ENCODE measurements at regions not wholly inside any gene's neighbourhood (a gene's known extent, or its start where the extent isn't known, plus 50 kb on each side); places are given as distances from the start of the nearest gene placed in this dataset.

DNA sequence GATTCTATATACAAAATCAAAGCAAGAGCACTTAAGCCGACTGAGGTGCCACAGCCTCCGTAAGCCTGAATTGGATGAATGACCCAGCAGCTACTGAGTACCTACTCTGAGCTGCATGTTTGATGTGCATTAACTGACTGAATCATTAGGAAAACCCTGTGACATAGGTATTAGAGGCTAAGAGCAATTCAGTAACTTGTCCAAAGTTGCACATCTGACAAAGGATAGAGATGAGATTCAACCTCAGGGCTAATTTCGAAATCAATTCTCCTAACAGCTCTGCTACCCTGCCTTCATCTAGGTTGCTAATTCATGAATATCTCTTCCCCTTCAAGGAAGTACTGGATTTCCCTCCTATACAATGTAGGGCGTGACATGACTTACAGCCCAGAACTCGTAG is 89.1 kb upstream of the GLIS3 start:
- WGBS, result 93% methylated on average over 5 of the region's 5 CpGs
- Histone ChIP-seq H3K18ac (ENCODE audit: low read depth in 1 of 2, low read length in 2 of 2) (no peak overlapping the region), H4K91ac (ENCODE audit: low read length) (no peak overlapping the region), H3K9ac (ENCODE audit: low read length) (no peak overlapping the region), H3K4me2 (ENCODE audit: low read length, poor library complexity, severe bottlenecking) (no peak overlapping the region), H3K27me3 (ENCODE audit: control insufficient read depth in 1 of 2, insufficient read depth in 1 of 2, low read length in 2 of 2) (no peaks in the 10 kb centered on the region), H2BK120ac (ENCODE audit: low read depth, low read length) (no peak overlapping the region), H3K9me3 (ENCODE audit: control insufficient read depth, low read length) (no peaks in the 10 kb centered on the region), H3K14ac (ENCODE audit: low read length in 2 of 2) (no peak overlapping the region), H2AFZ (ENCODE audit: low read depth, low read length) (no peak overlapping the region), H3K4ac (ENCODE audit: low read depth in 1 of 2, low read length in 2 of 2) (no peak overlapping the region), H3K4me1 (ENCODE audit: control insufficient read depth, insufficient read depth, low read depth, low read length) (no peaks in the 10 kb centered on the region), H3K23ac (ENCODE audit: low read length in 2 of 2) (no peak overlapping the region), H2BK15ac (ENCODE audit: low read depth, poor library complexity, severe bottlenecking) (no peak overlapping the region), H4K8ac (ENCODE audit: low read length) (no peak overlapping the region), H3K27ac (ENCODE audit: low read length, poor library complexity, severe bottlenecking) (no peak overlapping the region), H2BK12ac (ENCODE audit: low read length in 2 of 2) (no peak overlapping the region), H3K36me3 (ENCODE audit: control insufficient read depth in 1 of 2, insufficient read depth in 2 of 2, low read depth in 1 of 2, low read length in 2 of 2) (no peaks in the 10 kb centered on the region), H2AK5ac (ENCODE audit: low read length, severe bottlenecking) (no peak overlapping the region), H2BK5ac (ENCODE audit: low read depth, low read length, poor library complexity, severe bottlenecking) (no peak overlapping the region), H3K4me3 (ENCODE audit: insufficient read depth in 1 of 2, low read depth in 1 of 2, low read length in 2 of 2) (no peak overlapping the region), H3K79me1 (replicated peaks; ENCODE audit: low read length, poor library complexity, severe bottlenecking) (no peaks in the 10 kb centered on the region)
- no peak for DNase-seq

- WGBS, result 95% methylated on average over 3 of the region's 3 CpGs
- Histone ChIP-seq H3K27me3 (ENCODE audit: control insufficient read depth in 1 of 2, insufficient read depth in 1 of 2, low read length in 2 of 2) (no peaks in the 10 kb centered on the region), H3K18ac (ENCODE audit: low read depth in 1 of 2, low read length in 2 of 2) (no peak overlapping the region), H3K79me1 (replicated peaks; ENCODE audit: low read length, poor library complexity, severe bottlenecking) (no peaks in the 10 kb centered on the region), H3K4me3 (ENCODE audit: insufficient read depth in 1 of 2, low read depth in 1 of 2, low read length in 2 of 2) (peak overlapping the region in 1 of 2 experiments; percentile 15), H4K91ac (ENCODE audit: low read length) (no peak overlapping the region), H4K8ac (ENCODE audit: low read length) (no peak overlapping the region), H2BK120ac (ENCODE audit: low read depth, low read length) (no peak overlapping the region), H3K4me1 (ENCODE audit: control insufficient read depth, insufficient read depth, low read depth, low read length) (no peaks in the 10 kb centered on the region), H3K14ac (ENCODE audit: low read length in 2 of 2) (no peak overlapping the region), H3K27ac (ENCODE audit: low read length, poor library complexity, severe bottlenecking) (no peak overlapping the region), H3K4ac (ENCODE audit: low read depth in 1 of 2, low read length in 2 of 2) (no peak overlapping the region), H3K4me2 (ENCODE audit: low read length, poor library complexity, severe bottlenecking) (no peak overlapping the region), H3K36me3 (ENCODE audit: control insufficient read depth in 1 of 2, insufficient read depth in 2 of 2, low read depth in 1 of 2, low read length in 2 of 2) (no peaks in the 10 kb centered on the region), H2AK5ac (ENCODE audit: low read length, severe bottlenecking) (no peak overlapping the region), H3K9ac (ENCODE audit: low read length) (peak overlapping the region; percentile 32), H2AFZ (ENCODE audit: low read depth, low read length) (no peak overlapping the region), H2BK15ac (ENCODE audit: low read depth, poor library complexity, severe bottlenecking) (no peak overlapping the region), H3K9me3 (ENCODE audit: control insufficient read depth, low read length) (no peaks in the 10 kb centered on the region), H2BK12ac (ENCODE audit: low read length in 2 of 2) (no peak overlapping the region), H2BK5ac (ENCODE audit: low read depth, low read length, poor library complexity, severe bottlenecking) (no peak overlapping the region), H3K23ac (ENCODE audit: low read length in 2 of 2) (no peak overlapping the region)
- DNase-seq, result no peak
These were observed 87.0 kb upstream of the GLIS3 start for GRCh38 chr9:4386819-4387218.

- DNase-seq, result no peak
- Histone ChIP-seq H3K14ac (ENCODE audit: low read length in 2 of 2) (no peak overlapping the region), H4K8ac (ENCODE audit: low read length) (no peak overlapping the region), H2BK12ac (ENCODE audit: low read length in 2 of 2) (peak overlapping the region in 1 of 2 experiments; percentile 42), H2BK120ac (ENCODE audit: low read depth, low read length) (no peak overlapping the region), H2BK5ac (ENCODE audit: low read depth, low read length, poor library complexity, severe bottlenecking) (no peak overlapping the region), H3K36me3 (ENCODE audit: control insufficient read depth in 1 of 2, insufficient read depth in 2 of 2, low read depth in 1 of 2, low read length in 2 of 2) (no peaks in the 10 kb centered on the region), H4K91ac (ENCODE audit: low read length) (no peak overlapping the region), H2AFZ (ENCODE audit: low read depth, low read length) (no peak overlapping the region), H3K4me2 (ENCODE audit: low read length, poor library complexity, severe bottlenecking) (no peak overlapping the region), H2BK15ac (ENCODE audit: low read depth, poor library complexity, severe bottlenecking) (no peak overlapping the region), H3K27me3 (ENCODE audit: control insufficient read depth in 1 of 2, insufficient read depth in 1 of 2, low read length in 2 of 2) (no peaks in the 10 kb centered on the region), H3K9me3 (ENCODE audit: control insufficient read depth, low read length) (no peaks in the 10 kb centered on the region), H3K9ac (ENCODE audit: low read length) (no peak overlapping the region), H3K4ac (ENCODE audit: low read depth in 1 of 2, low read length in 2 of 2) (no peak overlapping the region), H3K4me1 (ENCODE audit: control insufficient read depth, insufficient read depth, low read depth, low read length) (no peaks in the 10 kb centered on the region), H3K23ac (ENCODE audit: low read length in 2 of 2) (no peak overlapping the region), H3K18ac (ENCODE audit: low read depth in 1 of 2, low read length in 2 of 2) (no peak overlapping the region), H2AK5ac (ENCODE audit: low read length, severe bottlenecking) (no peak overlapping the region), H3K27ac (ENCODE audit: low read length, poor library complexity, severe bottlenecking) (no peak overlapping the region), H3K4me3 (ENCODE audit: insufficient read depth in 1 of 2, low read depth in 1 of 2, low read length in 2 of 2) (no peak overlapping the region), H3K79me1 (replicated peaks; ENCODE audit: low read length, poor library complexity, severe bottlenecking) (no peaks in the 10 kb centered on the region)
- WGBS, result 80% methylated on average over 4 of the region's 5 CpGs
These were observed 84.9 kb upstream of the GLIS3 start for GRCh38 chr9:4384750-4385149.

- H3K36me3 ChIP-seq (ENCODE audit: control insufficient read depth in 1 of 2, insufficient read depth in 2 of 2, low read depth in 1 of 2, low read length in 2 of 2), result no peaks in the 10 kb centered on the region
- H3K9me3 ChIP-seq (ENCODE audit: control insufficient read depth, low read length), result no peaks in the 10 kb centered on the region
- H4K91ac ChIP-seq (ENCODE audit: low read length), result no peak overlapping the region
- H3K27me3 ChIP-seq (ENCODE audit: control insufficient read depth in 1 of 2, insufficient read depth in 1 of 2, low read length in 2 of 2), result no peaks in the 10 kb centered on the region
- no peak overlapping the region for H2BK120ac ChIP-seq (ENCODE audit: low read depth, low read length)
- no peak overlapping the region for H3K9ac ChIP-seq (ENCODE audit: low read length)
- peak; percentile 40 for DNase-seq
- H3K18ac ChIP-seq (ENCODE audit: low read depth in 1 of 2, low read length in 2 of 2), result no peak overlapping the region
- no peak overlapping the region for H2BK15ac ChIP-seq (ENCODE audit: low read depth, poor library complexity, severe bottlenecking)
- H3K4me2 ChIP-seq (ENCODE audit: low read length, poor library complexity, severe bottlenecking), result no peak overlapping the region
- H3K4me1 ChIP-seq (ENCODE audit: control insufficient read depth, insufficient read depth, low read depth, low read length), result no peaks in the 10 kb centered on the region
- H2AK5ac ChIP-seq (ENCODE audit: low read length, severe bottlenecking), result peak overlapping the region; percentile 28
- H3K27ac ChIP-seq (ENCODE audit: low read length, poor library complexity, severe bottlenecking), result no peak overlapping the region
- no peak overlapping the region for H3K14ac ChIP-seq (ENCODE audit: low read length in 2 of 2)
- H3K4ac ChIP-seq (ENCODE audit: low read depth in 1 of 2, low read length in 2 of 2), result no peak overlapping the region
- H3K4me3 ChIP-seq (ENCODE audit: insufficient read depth in 1 of 2, low read depth in 1 of 2, low read length in 2 of 2), result no peak overlapping the region
- 72% methylated on average over 4 of the region's 4 CpGs for WGBS
- no peak overlapping the region for H3K23ac ChIP-seq (ENCODE audit: low read length in 2 of 2)
- no peaks in the 10 kb centered on the region for H3K79me1 ChIP-seq (replicated peaks; ENCODE audit: low read length, poor library complexity, severe bottlenecking)
- H2AFZ ChIP-seq (ENCODE audit: low read depth, low read length), result no peak overlapping the region
- no peak overlapping the region for H2BK12ac ChIP-seq (ENCODE audit: low read length in 2 of 2)
- no peak overlapping the region for H2BK5ac ChIP-seq (ENCODE audit: low read depth, low read length, poor library complexity, severe bottlenecking)
- H4K8ac ChIP-seq (ENCODE audit: low read length), result no peak overlapping the region
These were observed 83.0 kb upstream of the GLIS3 start for GRCh38 chr9:4382722-4383317.

Data from mesenchymal stem cell (in vitro differentiated cells and primary cell).